ENCODE measurements at regions not wholly inside any gene's neighbourhood (a gene's known extent, or its start where the extent isn't known, plus 50 kb on each side); places are given as distances from the start of the nearest gene placed in this dataset.

DNA sequence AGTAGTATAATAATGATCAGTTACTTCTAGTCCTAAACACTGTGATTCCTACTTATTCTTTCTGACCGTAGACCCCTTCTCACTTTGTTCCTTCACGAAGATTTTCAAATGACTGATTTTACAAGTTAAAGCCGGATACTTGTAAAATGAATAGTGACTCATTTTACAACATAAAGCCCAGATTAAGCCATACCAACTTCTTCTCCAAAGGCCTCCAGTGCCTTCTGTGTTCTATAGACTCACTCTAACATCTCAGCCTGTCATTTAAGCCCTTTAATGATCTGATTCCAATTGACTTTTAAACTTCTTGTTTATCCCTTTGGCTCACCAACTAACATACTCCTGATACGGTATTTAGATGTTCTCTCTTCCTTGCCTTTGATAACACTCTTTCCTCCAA is 480.0 kb upstream of the HS3ST1 start:
- Histone ChIP-seq H3F3A (ENCODE audit: insufficient read depth, low read length) (no peaks in the 10 kb centered on the region), H3K9me3 (replicated peaks; ENCODE audit: insufficient read depth, low read length) (no peaks in the 10 kb centered on the region), H3K79me2 (ENCODE audit: low read length) (no peaks in the 10 kb centered on the region), H3K36me3 (replicated peaks; ENCODE audit: insufficient read depth, low read length) (no peaks in the 10 kb centered on the region), H2AFZ (ENCODE audit: low read length) (no peak overlapping the region), H3K4me1 (ENCODE audit: low read length) (no peaks in the 10 kb centered on the region), H3K4me2 (ENCODE audit: low read depth, low read length) (no peak overlapping the region), H4K20me1 (ENCODE audit: insufficient read depth, low read length) (no peaks in the 10 kb centered on the region), H3K9me2 (replicated peaks; ENCODE audit: insufficient read depth, low read length) (no peaks in the 10 kb centered on the region), H3K4me3 (ENCODE audit: low read length) (no peak overlapping the region), H3K27me3 (replicated peaks; ENCODE audit: insufficient read depth, low read length) (no peaks in the 10 kb centered on the region), H3K9ac (ENCODE audit: low read length) (no peak overlapping the region), H3K27ac (ENCODE audit: low read length) (no peak overlapping the region)
- DNase-seq = no peak
- TF ChIP-seq, protein P1, sequence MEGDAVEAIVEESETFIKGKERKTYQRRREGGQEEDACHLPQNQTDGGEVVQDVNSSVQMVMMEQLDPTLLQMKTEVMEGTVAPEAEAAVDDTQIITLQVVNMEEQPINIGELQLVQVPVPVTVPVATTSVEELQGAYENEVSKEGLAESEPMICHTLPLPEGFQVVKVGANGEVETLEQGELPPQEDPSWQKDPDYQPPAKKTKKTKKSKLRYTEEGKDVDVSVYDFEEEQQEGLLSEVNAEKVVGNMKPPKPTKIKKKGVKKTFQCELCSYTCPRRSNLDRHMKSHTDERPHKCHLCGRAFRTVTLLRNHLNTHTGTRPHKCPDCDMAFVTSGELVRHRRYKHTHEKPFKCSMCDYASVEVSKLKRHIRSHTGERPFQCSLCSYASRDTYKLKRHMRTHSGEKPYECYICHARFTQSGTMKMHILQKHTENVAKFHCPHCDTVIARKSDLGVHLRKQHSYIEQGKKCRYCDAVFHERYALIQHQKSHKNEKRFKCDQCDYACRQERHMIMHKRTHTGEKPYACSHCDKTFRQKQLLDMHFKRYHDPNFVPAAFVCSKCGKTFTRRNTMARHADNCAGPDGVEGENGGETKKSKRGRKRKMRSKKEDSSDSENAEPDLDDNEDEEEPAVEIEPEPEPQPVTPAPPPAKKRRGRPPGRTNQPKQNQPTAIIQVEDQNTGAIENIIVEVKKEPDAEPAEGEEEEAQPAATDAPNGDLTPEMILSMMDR (IDR thresholded peaks at IDR 0.05; ENCODE audit: low read length) = no peak
- no peak for TF ChIP-seq EZH2phosphoT487 (IDR thresholded peaks at IDR 0.05; ENCODE audit: low read length)

DNA sequence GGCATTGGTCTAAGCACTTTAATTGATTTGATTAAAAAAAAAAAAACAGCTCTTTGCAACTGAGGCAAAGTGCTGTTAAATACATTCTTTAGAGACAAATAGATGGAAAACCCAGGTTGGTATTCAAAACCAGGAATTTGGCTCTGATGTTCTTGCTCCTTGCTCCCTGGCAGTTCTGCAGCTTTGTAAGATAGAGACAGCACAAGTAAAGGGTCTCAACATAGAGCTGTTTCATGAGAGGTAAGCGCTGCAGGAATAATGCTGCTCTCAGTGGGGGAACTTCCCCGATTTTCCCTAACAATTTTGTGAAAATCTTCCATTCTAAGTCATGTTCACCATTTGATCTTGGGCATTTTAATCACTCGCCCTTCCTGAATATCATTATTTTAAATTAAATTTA is 479.5 kb upstream of the HS3ST1 start:
- Histone ChIP-seq H2AFZ (ENCODE audit: low read length) (no peak overlapping the region), H3K9ac (ENCODE audit: low read length) (no peak overlapping the region), H3K4me2 (ENCODE audit: low read depth, low read length) (no peak overlapping the region), H3K27ac (ENCODE audit: low read length) (no peak overlapping the region), H3K9me2 (replicated peaks; ENCODE audit: insufficient read depth, low read length) (no peaks in the 10 kb centered on the region), H3K9me3 (replicated peaks; ENCODE audit: insufficient read depth, low read length) (no peaks in the 10 kb centered on the region), H4K20me1 (ENCODE audit: insufficient read depth, low read length) (no peaks in the 10 kb centered on the region), H3K36me3 (replicated peaks; ENCODE audit: insufficient read depth, low read length) (no peaks in the 10 kb centered on the region), H3F3A (ENCODE audit: insufficient read depth, low read length) (no peaks in the 10 kb centered on the region), H3K4me3 (ENCODE audit: low read length) (no peak overlapping the region), H3K4me1 (ENCODE audit: low read length) (no peaks in the 10 kb centered on the region), H3K27me3 (replicated peaks; ENCODE audit: insufficient read depth, low read length) (no peaks in the 10 kb centered on the region), H3K79me2 (ENCODE audit: low read length) (no peaks in the 10 kb centered on the region)
- TF ChIP-seq EZH2phosphoT487 (IDR thresholded peaks at IDR 0.05; ENCODE audit: low read length) (no peak), EZH2 (optimal IDR thresholded peaks at IDR 0.05; ENCODE audit: low read depth, low read length) (no peak)
- DNase-seq = no peak

DNA sequence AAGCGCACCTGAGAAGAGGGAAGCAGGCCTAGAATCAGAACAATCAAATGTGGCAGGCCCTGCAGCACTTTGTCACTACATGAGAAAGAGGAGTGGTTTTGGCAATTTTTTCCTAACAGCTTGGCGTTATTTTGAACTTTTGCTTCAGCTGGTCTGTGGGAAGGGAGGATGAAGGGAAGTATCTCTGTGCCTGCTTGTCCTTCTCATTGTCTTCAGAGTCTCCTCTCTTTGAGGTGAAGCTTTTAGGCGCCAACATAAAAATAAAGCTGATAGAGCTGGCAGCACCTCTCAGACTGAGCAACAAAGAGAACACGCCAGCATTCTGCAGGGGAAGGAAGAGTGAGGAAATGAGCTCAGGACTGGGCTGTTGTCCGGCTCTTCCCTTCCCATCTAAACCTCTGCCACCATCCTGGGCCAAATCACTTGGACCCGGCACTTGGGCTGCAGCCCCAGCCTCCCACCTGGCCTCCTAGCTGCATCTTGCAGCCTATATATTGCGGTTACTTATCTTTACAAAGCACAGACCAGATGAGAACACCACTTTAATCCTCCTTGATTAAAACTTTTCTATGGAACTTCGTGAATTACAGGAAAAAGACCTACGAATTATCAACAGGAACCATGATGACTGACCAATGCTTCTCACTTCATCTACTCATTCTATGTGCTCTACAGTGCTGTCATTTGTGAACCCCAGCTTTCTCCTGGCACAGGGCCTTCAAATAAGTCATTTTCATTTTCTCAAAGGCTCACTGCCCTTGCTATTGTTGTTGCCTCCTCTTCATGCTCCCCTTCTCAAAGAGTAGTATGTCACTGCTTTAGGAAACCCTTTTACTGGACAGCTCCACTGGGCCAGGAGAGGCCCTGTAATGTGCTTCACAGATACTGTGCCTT is 476.4 kb upstream of the HS3ST1 start:
- no peak overlapping the region for H3K4me2 ChIP-seq (ENCODE audit: low read depth, low read length)
- no peak overlapping the region for H2AFZ ChIP-seq (ENCODE audit: low read length)
- H3K4me1 ChIP-seq (ENCODE audit: low read length) = no peaks in the 10 kb centered on the region
- no peaks in the 10 kb centered on the region for H3K9me3 ChIP-seq (replicated peaks; ENCODE audit: insufficient read depth, low read length)
- no peaks in the 10 kb centered on the region for H3K36me3 ChIP-seq (replicated peaks; ENCODE audit: insufficient read depth, low read length)
- H3K79me2 ChIP-seq (ENCODE audit: low read length) = no peaks in the 10 kb centered on the region
- H3K9ac ChIP-seq (ENCODE audit: low read length) = no peak overlapping the region
- H3F3A ChIP-seq (ENCODE audit: insufficient read depth, low read length) = no peaks in the 10 kb centered on the region
- H3K27me3 ChIP-seq (replicated peaks; ENCODE audit: insufficient read depth, low read length) = no peaks in the 10 kb centered on the region
- H4K20me1 ChIP-seq (ENCODE audit: insufficient read depth, low read length) = no peaks in the 10 kb centered on the region
- TF ChIP-seq, protein P1 (IDR thresholded peaks at IDR 0.05; ENCODE audit: low read length) = no peak
- TF ChIP-seq EZH2phosphoT487 (IDR thresholded peaks at IDR 0.05; ENCODE audit: low read length) (no peak), EZH2 (optimal IDR thresholded peaks at IDR 0.05; ENCODE audit: low read depth, low read length) (no peak)
- no peak overlapping the region for H3K4me3 ChIP-seq (ENCODE audit: low read length)
- no peak overlapping the region for H3K27ac ChIP-seq (ENCODE audit: low read length)
- no peak for DNase-seq
- H3K9me2 ChIP-seq (replicated peaks; ENCODE audit: insufficient read depth, low read length) = no peaks in the 10 kb centered on the region

DNA sequence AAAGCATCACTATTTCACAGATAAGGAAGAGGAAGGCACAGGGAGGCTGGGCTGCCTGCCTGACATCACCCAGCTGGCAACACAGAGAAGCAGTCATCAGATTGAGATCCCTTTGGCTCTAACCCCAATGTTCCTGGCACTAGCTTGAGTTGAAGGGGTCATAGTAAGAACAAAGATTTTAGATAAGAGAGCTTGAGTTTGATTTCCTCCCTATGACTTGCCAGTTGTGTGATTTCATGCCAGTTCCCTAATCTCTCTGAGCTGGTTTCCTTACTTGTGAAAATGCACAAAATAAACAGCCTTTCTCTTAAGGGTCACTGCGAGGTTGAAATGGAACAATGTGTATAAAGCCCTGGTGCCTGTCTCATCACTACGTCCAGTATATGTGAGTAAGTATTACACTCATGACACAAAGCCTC is 475.4 kb upstream of the HS3ST1 start:
- TF ChIP-seq, protein P1 (IDR thresholded peaks at IDR 0.05; ENCODE audit: low read length) = no peak
- TF ChIP-seq EZH2 (optimal IDR thresholded peaks at IDR 0.05; ENCODE audit: low read depth, low read length) (no peak), EZH2phosphoT487 (IDR thresholded peaks at IDR 0.05; ENCODE audit: low read length) (no peak)
- no peak overlapping the region for H3K9ac ChIP-seq (ENCODE audit: low read length)
- no peaks in the 10 kb centered on the region for H3K9me2 ChIP-seq (replicated peaks; ENCODE audit: insufficient read depth, low read length)
- no peak overlapping the region for H2AFZ ChIP-seq (ENCODE audit: low read length)
- H3K9me3 ChIP-seq (replicated peaks; ENCODE audit: insufficient read depth, low read length) = no peaks in the 10 kb centered on the region
- no peaks in the 10 kb centered on the region for H3K79me2 ChIP-seq (ENCODE audit: low read length)
- no peaks in the 10 kb centered on the region for H3F3A ChIP-seq (ENCODE audit: insufficient read depth, low read length)
- no peaks in the 10 kb centered on the region for H3K27me3 ChIP-seq (replicated peaks; ENCODE audit: insufficient read depth, low read length)
- H3K36me3 ChIP-seq (replicated peaks; ENCODE audit: insufficient read depth, low read length) = no peaks in the 10 kb centered on the region
- H3K4me2 ChIP-seq (ENCODE audit: low read depth, low read length) = no peak overlapping the region
- no peak overlapping the region for H3K27ac ChIP-seq (ENCODE audit: low read length)
- no peaks in the 10 kb centered on the region for H4K20me1 ChIP-seq (ENCODE audit: insufficient read depth, low read length)
- no peaks in the 10 kb centered on the region for H3K4me1 ChIP-seq (ENCODE audit: low read length)
- no peak for DNase-seq
- no peak overlapping the region for H3K4me3 ChIP-seq (ENCODE audit: low read length)
